SIG-M5 treated with dmso at 0.1 percent for 504 hours (cell line): ENCODE measurements at regions not wholly inside any gene's neighbourhood (a gene's known extent, or its start where the extent isn't known, plus 50 kb on each side); places are given as distances from the start of the nearest gene placed in this dataset.
A peak's percentile ranks its signal among the peaks of the same experiment; 100 is the strongest.

ENCODE experiments used
- DNase-seq: peaks from one replicate; lab custom pipeline; 2025; ENCODE audit not compliant: unreplicated experiment; lab: John Stamatoyannopoulos, UW

GRCh38 chr14:34219661-34220377, 242.2 kb downstream of the SPTSSA start:
- no peak for DNase-seq

- no peak for DNase-seq
Observed at GRCh38 chr14:34218881-34219280, 243.2 kb downstream of the SPTSSA start.

- no peak for DNase-seq
Observed at GRCh38 chr14:34214961-34215360, 247.1 kb downstream of the SPTSSA start.

- DNase-seq = no peak
Observed at GRCh38 chr14:34213332-34213731, 248.7 kb downstream of the SPTSSA start.

GRCh38 chr14:34212172-34212929, 249.7 kb downstream of the SPTSSA start:
- no peak for DNase-seq

GRCh38 chr14:34211732-34212131, 250.3 kb downstream of the SPTSSA start:
- no peak for DNase-seq

GRCh38 chr14:34208532-34208931, 253.5 kb downstream of the SPTSSA start:
- no peak for DNase-seq

- DNase-seq = no peak
Observed at GRCh38 chr14:34205799-34206198, 254.9 kb upstream of the EGLN3 start.

GRCh38 chr14:34204774-34205173, 253.9 kb upstream of the EGLN3 start:
- no peak for DNase-seq

- peak; percentile 34 for DNase-seq
Observed at GRCh38 chr14:34203251-34203722, 252.4 kb upstream of the EGLN3 start.

- DNase-seq = no peak
Observed at GRCh38 chr14:34201909-34202637, 251.2 kb upstream of the EGLN3 start.

GRCh38 chr14:34199585-34199984, 248.7 kb upstream of the EGLN3 start:
- DNase-seq = no peak

- DNase-seq = no peak
Observed at GRCh38 chr14:34198096-34198495, 247.2 kb upstream of the EGLN3 start.

- DNase-seq = no peak
Observed at GRCh38 chr14:34195964-34196363, 245.1 kb upstream of the EGLN3 start.

- DNase-seq = no peak
Observed at GRCh38 chr14:34190717-34191116, 239.8 kb upstream of the EGLN3 start.

GRCh38 chr14:34189866-34190265, 239.0 kb upstream of the EGLN3 start:
- no peak for DNase-seq

- DNase-seq = no peak
Observed at GRCh38 chr14:34187519-34188044, 236.7 kb upstream of the EGLN3 start.

- no peak for DNase-seq
Observed at GRCh38 chr14:34187061-34187460, 236.2 kb upstream of the EGLN3 start.

- no peak for DNase-seq
Observed at GRCh38 chr14:34184126-34184525, 233.3 kb upstream of the EGLN3 start.

GRCh38 chr14:34183478-34183877, 232.6 kb upstream of the EGLN3 start:
- DNase-seq = no peak

- DNase-seq = no peak
Observed at GRCh38 chr14:34181338-34181737, 230.5 kb upstream of the EGLN3 start.
